CD14-positive monocyte (primary cell): ENCODE measurements at regions not wholly inside any gene's neighbourhood (a gene's known extent, or its start where the extent isn't known, plus 50 kb on each side); places are given as distances from the start of the nearest gene placed in this dataset.

Source experiments
- DNase-seq, 3 donors: peaks; one replicate each; pipeline ENCODE4 v3.0.0-alpha.2; 2011 to 2022
- H2AFZ ChIP-seq: 2 replicates; pipeline ENCODE4 v1.6.0; 2012; ENCODE audit warnings: mild to moderate bottlenecking, low read depth, low read length, inconsistent platforms; ENCODE audit not compliant: insufficient read depth, poor library complexity, severe bottlenecking
- H3K27ac ChIP-seq, 2 donors: 1 replicate in 1 of 2; 2 replicates in 1 of 2; pipeline ENCODE4 v1.5.1; 2012 to 2013; ENCODE audit warnings: low read length in 2 of 2, control low read depth in 1 of 2, inconsistent platforms in 1 of 2, low read depth in 1 of 2, mild to moderate bottlenecking in 1 of 2
- H3K27me3 ChIP-seq, 2 donors: one replicate each; pipeline versions ENCODE4 v1.6.0 to v1.6.1; 2011 to 2013; ENCODE audit warnings: low read length in 2 of 2; ENCODE audit not compliant: control insufficient read depth in 2 of 2, insufficient read depth in 2 of 2
- H3K36me3 ChIP-seq, 2 donors: replicated peaks in 1 of 2; 1 replicate in 1 of 2; 2 replicates in 1 of 2; pipeline versions ENCODE4 v1.5.1 to v1.6.1; 2012 to 2013; ENCODE audit warnings: low read length in 2 of 2, control low read depth in 1 of 2, inconsistent platforms in 1 of 2, mild to moderate bottlenecking in 1 of 2; ENCODE audit not compliant: insufficient read depth in 2 of 2, control insufficient read depth in 1 of 2
- H3K4me1 ChIP-seq, 2 donors: 1 replicate in 1 of 2; 2 replicates in 1 of 2; pipeline versions ENCODE4 v1.5.1 to v1.6.1; 2012 to 2013; ENCODE audit warnings: low read length in 2 of 2, control low read depth in 1 of 2, inconsistent platforms in 1 of 2, mild to moderate bottlenecking in 1 of 2, moderate library complexity in 1 of 2; ENCODE audit not compliant: insufficient read depth in 2 of 2, control insufficient read depth in 1 of 2
- H3K4me2 ChIP-seq: replicated peaks from 2 replicates; pipeline ENCODE3; 2012; ENCODE audit warnings: low read length, moderate library complexity, mild to moderate bottlenecking; ENCODE audit not compliant: poor library complexity, severe bottlenecking; ENCODE audit errors: extremely low read depth
- H3K4me3 ChIP-seq, 3 experiments: fragments of 200-600 bp in 1 of 3; sonication (generic) in 1 of 3; replicated peaks in 1 of 3; 1 replicate in 2 of 3; 2 replicates in 1 of 3; pipeline ENCODE4 v1.5.1; 2011 to 2013; ENCODE audit warnings: low read length in 3 of 3, mild to moderate bottlenecking in 3 of 3, control low read depth in 2 of 3, low read depth in 2 of 3, inconsistent platforms in 1 of 3, moderate library complexity in 1 of 3
- H3K79me2 ChIP-seq: 2 replicates; pipeline ENCODE4 v1.6.0; 2012; ENCODE audit warnings: mild to moderate bottlenecking, control low read depth, inconsistent platforms, low read length, moderate library complexity; ENCODE audit not compliant: insufficient read depth
- H3K9ac ChIP-seq: 2 replicates; pipeline ENCODE4 v1.6.0; 2017; ENCODE audit warnings: low read length, mild to moderate bottlenecking; ENCODE audit not compliant: insufficient read depth, poor library complexity, severe bottlenecking
- H3K9me3 ChIP-seq, 2 donors: replicated peaks in 1 of 2; 1 replicate in 1 of 2; 2 replicates in 1 of 2; pipeline versions ENCODE4 v1.5.1 to v1.6.1; 2012 to 2013; ENCODE audit warnings: low read length in 2 of 2, control low read depth in 1 of 2; ENCODE audit not compliant: control insufficient read depth in 1 of 2, insufficient read depth in 1 of 2
- H4K20me1 ChIP-seq: 2 replicates; pipeline ENCODE4 v1.6.0; 2012; ENCODE audit warnings: mild to moderate bottlenecking, low read length, control low read depth, moderate library complexity; ENCODE audit not compliant: insufficient read depth
- H3K27ac Mint-ChIP-seq, 7 donors: one replicate each; pipeline ENCODE4 v1.8.0; 2020; ENCODE audit warnings: mild to moderate bottlenecking in 7 of 7, mixed read lengths in 7 of 7, moderate library complexity in 6 of 7, inconsistent platforms in 2 of 7
- H3K27me3 Mint-ChIP-seq, 3 donors: one replicate each; pipeline ENCODE4 v1.8.0; 2021 to 2022; ENCODE audit warnings: low read depth in 3 of 3, mild to moderate bottlenecking in 3 of 3, mixed read lengths in 3 of 3, moderate library complexity in 3 of 3, inconsistent platforms in 1 of 3
- H3K36me3 Mint-ChIP-seq, 2 donors: one replicate each; pipeline ENCODE4 v1.8.0; 2020; ENCODE audit warnings: mixed read lengths in 2 of 2, inconsistent platforms in 1 of 2, mild to moderate bottlenecking in 1 of 2
- H3K4me1 Mint-ChIP-seq: one replicate; pipeline ENCODE4 v1.8.0; 2020; ENCODE audit warnings: mild to moderate bottlenecking, mixed read lengths
- H3K4me3 Mint-ChIP-seq, 2 donors: one replicate each; pipeline ENCODE4 v1.8.0; 2020; ENCODE audit warnings: mild to moderate bottlenecking in 2 of 2, mixed read lengths in 2 of 2, moderate library complexity in 1 of 2
- H3K9me3 Mint-ChIP-seq, 7 donors: one replicate each; pipeline ENCODE4 v1.8.0; 2020 to 2022; ENCODE audit warnings: mixed read lengths in 7 of 7, mild to moderate bottlenecking in 6 of 7, moderate library complexity in 6 of 7, inconsistent platforms in 2 of 7
- WGBS: methylation state at CpG from one replicate; pipeline ENCODE4 v1.1.5; 2013; ENCODE audit warnings: missing lambda C conversion rate; ENCODE audit not compliant: insufficient coverage; 5-methylcytosine and 5-hydroxymethylcytosine counted together
- intact Hi-C, 2 donors: fragments of 100-400 bp; cut with micrococcal nuclease; formaldehyde crosslinking; loops; one replicate each; pipeline versions ENCODE4 v1.15.0 to v1.15.1; 2023
- TF ChIP-seq, protein P1 (sequence below): fragments of 200-600 bp; IDR thresholded peaks from one replicate; pipeline ENCODE4 v1.8.0; 2022; ENCODE audit warnings: antibody characterized with exemption, mild to moderate bottlenecking

DNA sequence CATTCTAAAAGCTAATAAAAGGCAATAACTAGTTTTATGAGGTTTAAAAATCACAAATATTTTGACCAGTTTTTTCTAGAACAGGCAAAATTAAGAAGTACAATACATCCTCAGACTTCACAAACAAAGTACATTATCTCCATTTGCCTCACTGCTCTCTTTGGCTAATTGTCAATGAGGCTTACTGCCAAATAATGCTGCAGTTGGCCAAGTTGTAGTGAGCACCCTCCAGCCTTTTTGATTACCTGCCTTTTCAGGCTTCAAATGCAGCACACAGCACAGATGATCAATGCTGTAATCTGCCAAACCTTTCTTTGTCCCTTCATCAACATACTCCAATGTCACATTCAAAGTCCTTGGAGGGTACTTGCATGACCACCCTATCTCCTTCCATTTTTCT is 605.2 kb downstream of the KLHL13 start:
- peaks cover 0 to 1% (median 0%) of the 10 kb centered on the region in 3 donors for H3K27me3 Mint-ChIP-seq
- H3K27ac Mint-ChIP-seq: no peak overlapping the region
- H3K4me1 Mint-ChIP-seq: no peaks in the 10 kb centered on the region
- TF ChIP-seq, protein P1, sequence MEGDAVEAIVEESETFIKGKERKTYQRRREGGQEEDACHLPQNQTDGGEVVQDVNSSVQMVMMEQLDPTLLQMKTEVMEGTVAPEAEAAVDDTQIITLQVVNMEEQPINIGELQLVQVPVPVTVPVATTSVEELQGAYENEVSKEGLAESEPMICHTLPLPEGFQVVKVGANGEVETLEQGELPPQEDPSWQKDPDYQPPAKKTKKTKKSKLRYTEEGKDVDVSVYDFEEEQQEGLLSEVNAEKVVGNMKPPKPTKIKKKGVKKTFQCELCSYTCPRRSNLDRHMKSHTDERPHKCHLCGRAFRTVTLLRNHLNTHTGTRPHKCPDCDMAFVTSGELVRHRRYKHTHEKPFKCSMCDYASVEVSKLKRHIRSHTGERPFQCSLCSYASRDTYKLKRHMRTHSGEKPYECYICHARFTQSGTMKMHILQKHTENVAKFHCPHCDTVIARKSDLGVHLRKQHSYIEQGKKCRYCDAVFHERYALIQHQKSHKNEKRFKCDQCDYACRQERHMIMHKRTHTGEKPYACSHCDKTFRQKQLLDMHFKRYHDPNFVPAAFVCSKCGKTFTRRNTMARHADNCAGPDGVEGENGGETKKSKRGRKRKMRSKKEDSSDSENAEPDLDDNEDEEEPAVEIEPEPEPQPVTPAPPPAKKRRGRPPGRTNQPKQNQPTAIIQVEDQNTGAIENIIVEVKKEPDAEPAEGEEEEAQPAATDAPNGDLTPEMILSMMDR: no peak
- Histone ChIP-seq H2AFZ (no peak overlapping the region), H3K4me3 (no peak overlapping the region), H3K9ac (no peak overlapping the region), H3K79me2 (no peaks in the 10 kb centered on the region), H3K27me3 (no peaks in the 10 kb centered on the region), H3K4me2 (no peak overlapping the region), H3K4me1 (no peaks in the 10 kb centered on the region), H3K27ac (no peak overlapping the region), H4K20me1 (no peaks in the 10 kb centered on the region), H3K36me3 (no peaks in the 10 kb centered on the region), H3K9me3 (no peaks in the 10 kb centered on the region)
- peaks cover 0 to 2% (median 0%) of the 10 kb centered on the region in 7 donors for H3K9me3 Mint-ChIP-seq
- no peaks in the 10 kb centered on the region for H3K36me3 Mint-ChIP-seq
- no peak for DNase-seq
- H3K4me3 Mint-ChIP-seq: no peak overlapping the region
- intact Hi-C loops: no loop called here

DNA sequence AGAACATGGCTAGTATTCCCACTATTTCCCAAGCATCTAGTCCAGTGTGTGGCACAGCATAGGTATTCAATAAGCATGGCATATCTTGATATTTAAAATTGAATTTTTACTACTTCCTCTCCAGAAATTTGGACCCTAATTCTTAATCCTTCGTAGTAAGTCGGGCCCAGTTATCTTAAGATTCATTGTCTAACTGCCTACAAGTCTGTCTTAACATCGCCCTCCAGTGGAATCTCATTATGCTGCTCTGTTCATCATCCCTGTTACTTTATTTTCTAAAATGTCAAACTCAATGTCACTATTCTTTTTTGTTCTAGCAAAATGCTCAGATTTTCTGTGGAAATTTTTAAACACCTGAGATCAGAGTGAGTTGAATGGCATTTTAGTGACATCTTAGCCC is 606.2 kb downstream of the KLHL13 start:
- H2AFZ ChIP-seq: no peak overlapping the region
- no peak for DNase-seq
- no CpG with 5 or more reads among the region's 3 CpGs for WGBS
- H3K9ac ChIP-seq: no peak overlapping the region
- H3K4me1 ChIP-seq: no peaks in the 10 kb centered on the region
- intact Hi-C loops: no loop called here
- no peaks in the 10 kb centered on the region for H3K36me3 Mint-ChIP-seq
- H3K27me3 Mint-ChIP-seq: peaks cover 0 to 1% (median 0%) of the 10 kb centered on the region in 3 donors
- peaks cover 0 to 2% (median 0%) of the 10 kb centered on the region in 7 donors for H3K9me3 Mint-ChIP-seq
- TF ChIP-seq, protein P1: no peak
- H3K27me3 ChIP-seq: no peaks in the 10 kb centered on the region
- H3K79me2 ChIP-seq: no peaks in the 10 kb centered on the region
- H3K9me3 ChIP-seq: no peaks in the 10 kb centered on the region
- no peaks in the 10 kb centered on the region for H3K4me1 Mint-ChIP-seq
- no peak overlapping the region for H3K4me2 ChIP-seq
- H3K36me3 ChIP-seq: no peaks in the 10 kb centered on the region
- no peak overlapping the region for H3K4me3 Mint-ChIP-seq
- no peaks in the 10 kb centered on the region for H4K20me1 ChIP-seq
- H3K27ac ChIP-seq: no peak overlapping the region
- no peak overlapping the region for H3K4me3 ChIP-seq
- no peak overlapping the region for H3K27ac Mint-ChIP-seq
